Panc1 (cell line): ENCODE measurements at regions not wholly inside any gene's neighbourhood (a gene's known extent, or its start where the extent isn't known, plus 50 kb on each side); places are given as distances from the start of the nearest gene placed in this dataset.

ENCODE experiments used
- ATAC-seq: fragments of 200-7000 bp; cut with Tn5 transposase; 2 replicates; pipeline ENCODE4 v1.9.1; 2020; ENCODE audit warnings: mild to moderate bottlenecking, moderate library complexity
- BruUV-seq: library from RNA; stranded (reverse); fragments of 400-500 nt; replicated peaks from 2 replicates; lab custom pipeline; 2021; lab: Mats Ljungman, UMichigan
- CTCF ChIA-PET: fragments of 300-600 bp; sonication (Branson Sonifier 250); formaldehyde crosslinking; loops from one replicate; lab custom pipeline; 2022; ENCODE audit warnings: antibody characterized with exemption; lab: Charles Lee
- POLR2A ChIA-PET: fragments of 300-600 bp; sonication (Branson Sonifier 250); formaldehyde crosslinking; loops from one replicate; lab custom pipeline; 2022; ENCODE audit warnings: antibody characterized with exemption; lab: Charles Lee
- DNase-seq: peaks from one replicate; pipeline ENCODE4 v3.0.0-alpha.2; 2010; ENCODE audit warnings: low read depth, low spot score
- H3K27ac ChIP-seq: 2 replicates; pipeline ENCODE4 v1.5.1; 2011; ENCODE audit warnings: mild to moderate bottlenecking, low read length, inconsistent platforms
- H3K27me3 ChIP-seq: fragments of 200-500 bp; sonication (Bioruptor generic); 2 replicates; pipeline ENCODE4 v1.6.0; 2014; ENCODE audit warnings: low read length, inconsistent platforms; ENCODE audit not compliant: control insufficient read depth, insufficient read depth
- H3K36me3 ChIP-seq: fragments of 200-500 bp; sonication (Bioruptor generic); 2 replicates; pipeline ENCODE4 v1.5.1; 2014; ENCODE audit warnings: inconsistent platforms, mild to moderate bottlenecking, low read length, moderate library complexity; ENCODE audit not compliant: control insufficient read depth, insufficient read depth
- H3K4me1 ChIP-seq: 2 replicates; pipeline ENCODE4 v1.5.1; 2011; ENCODE audit warnings: inconsistent platforms, mild to moderate bottlenecking, low read length, moderate library complexity; ENCODE audit not compliant: control insufficient read depth, insufficient read depth
- H3K4me3 ChIP-seq, 2 experiments: 2 replicates each; pipeline ENCODE4 v1.5.1; 2011 to 2012; ENCODE audit warnings: low read depth in 2 of 2, low read length in 2 of 2, mild to moderate bottlenecking in 2 of 2, inconsistent platforms in 1 of 2, moderate library complexity in 1 of 2
- H3K9me3 ChIP-seq: fragments of 200-500 bp; sonication (Bioruptor generic); 2 replicates; pipeline ENCODE4 v1.5.1; 2014; ENCODE audit warnings: low read depth, mild to moderate bottlenecking, inconsistent platforms, low read length, moderate library complexity; ENCODE audit not compliant: control insufficient read depth, insufficient read depth
- POLR2AphosphoS5 ChIP-seq: IDR thresholded peaks from 2 replicates; pipeline ENCODE4 v1.6.1; 2012; ENCODE audit warnings: mild to moderate bottlenecking, low read depth, low read length, moderate library complexity
- SIN3A ChIP-seq: IDR thresholded peaks from 2 replicates; pipeline ENCODE4 v1.6.1; 2012; ENCODE audit warnings: low read depth, mild to moderate bottlenecking, low read length, moderate library complexity, borderline replicate concordance; ENCODE audit not compliant: insufficient read depth
- TCF7L2 ChIP-seq: IDR thresholded peaks from 2 replicates; pipeline ENCODE4 v1.6.1; 2011; ENCODE audit warnings: mild to moderate bottlenecking, low read depth, low read length, inconsistent platforms
- in situ Hi-C: cut with HindIII; loops from 2 replicates; pipeline ENCODE4 v1.10.0; 2016; ENCODE audit warnings: low sequenced_read_pairs, low pct_unique_long_range_greater_than_20kb
- intact Hi-C: fragments of 100-400 bp; cut with micrococcal nuclease; formaldehyde crosslinking; loops from one replicate; pipeline ENCODE4 v1.10.0; 2022; ENCODE audit not compliant: unreplicated experiment
- TF ChIP-seq, protein P1 (sequence below), 2 experiments: IDR thresholded peaks; 2 replicates each; pipeline ENCODE4 v1.6.1; 2011 to 2012; ENCODE audit warnings: low read depth in 2 of 2, control low read depth in 1 of 2, low read length in 1 of 2, mild to moderate bottlenecking in 1 of 2, moderate library complexity in 1 of 2; ENCODE audit not compliant: insufficient read depth in 1 of 2
- TF ChIP-seq, protein P2 (sequence below): fragments of 450-650 bp; IDR thresholded peaks from 2 replicates; pipeline ENCODE4 v1.5.1; 2017; ENCODE audit warnings: mild to moderate bottlenecking

- no peaks in the 10 kb centered on the region for H3K27me3 ChIP-seq
- H3K36me3 ChIP-seq = no peaks in the 10 kb centered on the region
- DNase-seq (no peak), ATAC-seq (no peak)
- no peak overlapping the region for H3K27ac ChIP-seq
- ChIA-PET POLR2A (no interaction called here), CTCF (no interaction called here)
- no peaks in the 10 kb centered on the region for H3K9me3 ChIP-seq
- H3K4me1 ChIP-seq = no peaks in the 10 kb centered on the region
- intact Hi-C loops = no loop called here
- in situ Hi-C loops = no loop called here
- no TSS peak for BruUV-seq
- no peak overlapping the region for H3K4me3 ChIP-seq
- TF ChIP-seq, protein P1, sequence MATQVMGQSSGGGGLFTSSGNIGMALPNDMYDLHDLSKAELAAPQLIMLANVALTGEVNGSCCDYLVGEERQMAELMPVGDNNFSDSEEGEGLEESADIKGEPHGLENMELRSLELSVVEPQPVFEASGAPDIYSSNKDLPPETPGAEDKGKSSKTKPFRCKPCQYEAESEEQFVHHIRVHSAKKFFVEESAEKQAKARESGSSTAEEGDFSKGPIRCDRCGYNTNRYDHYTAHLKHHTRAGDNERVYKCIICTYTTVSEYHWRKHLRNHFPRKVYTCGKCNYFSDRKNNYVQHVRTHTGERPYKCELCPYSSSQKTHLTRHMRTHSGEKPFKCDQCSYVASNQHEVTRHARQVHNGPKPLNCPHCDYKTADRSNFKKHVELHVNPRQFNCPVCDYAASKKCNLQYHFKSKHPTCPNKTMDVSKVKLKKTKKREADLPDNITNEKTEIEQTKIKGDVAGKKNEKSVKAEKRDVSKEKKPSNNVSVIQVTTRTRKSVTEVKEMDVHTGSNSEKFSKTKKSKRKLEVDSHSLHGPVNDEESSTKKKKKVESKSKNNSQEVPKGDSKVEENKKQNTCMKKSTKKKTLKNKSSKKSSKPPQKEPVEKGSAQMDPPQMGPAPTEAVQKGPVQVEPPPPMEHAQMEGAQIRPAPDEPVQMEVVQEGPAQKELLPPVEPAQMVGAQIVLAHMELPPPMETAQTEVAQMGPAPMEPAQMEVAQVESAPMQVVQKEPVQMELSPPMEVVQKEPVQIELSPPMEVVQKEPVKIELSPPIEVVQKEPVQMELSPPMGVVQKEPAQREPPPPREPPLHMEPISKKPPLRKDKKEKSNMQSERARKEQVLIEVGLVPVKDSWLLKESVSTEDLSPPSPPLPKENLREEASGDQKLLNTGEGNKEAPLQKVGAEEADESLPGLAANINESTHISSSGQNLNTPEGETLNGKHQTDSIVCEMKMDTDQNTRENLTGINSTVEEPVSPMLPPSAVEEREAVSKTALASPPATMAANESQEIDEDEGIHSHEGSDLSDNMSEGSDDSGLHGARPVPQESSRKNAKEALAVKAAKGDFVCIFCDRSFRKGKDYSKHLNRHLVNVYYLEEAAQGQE (IDR thresholded peaks at IDR 0.05; ENCODE audit: insufficient read depth in 1 of 2, low read depth in 2 of 2, low read length in 1 of 2) = no peak
- TF ChIP-seq POLR2AphosphoS5 (no peak), SIN3A (no peak), TCF7L2 (no peak)
- TF ChIP-seq, protein P2, sequence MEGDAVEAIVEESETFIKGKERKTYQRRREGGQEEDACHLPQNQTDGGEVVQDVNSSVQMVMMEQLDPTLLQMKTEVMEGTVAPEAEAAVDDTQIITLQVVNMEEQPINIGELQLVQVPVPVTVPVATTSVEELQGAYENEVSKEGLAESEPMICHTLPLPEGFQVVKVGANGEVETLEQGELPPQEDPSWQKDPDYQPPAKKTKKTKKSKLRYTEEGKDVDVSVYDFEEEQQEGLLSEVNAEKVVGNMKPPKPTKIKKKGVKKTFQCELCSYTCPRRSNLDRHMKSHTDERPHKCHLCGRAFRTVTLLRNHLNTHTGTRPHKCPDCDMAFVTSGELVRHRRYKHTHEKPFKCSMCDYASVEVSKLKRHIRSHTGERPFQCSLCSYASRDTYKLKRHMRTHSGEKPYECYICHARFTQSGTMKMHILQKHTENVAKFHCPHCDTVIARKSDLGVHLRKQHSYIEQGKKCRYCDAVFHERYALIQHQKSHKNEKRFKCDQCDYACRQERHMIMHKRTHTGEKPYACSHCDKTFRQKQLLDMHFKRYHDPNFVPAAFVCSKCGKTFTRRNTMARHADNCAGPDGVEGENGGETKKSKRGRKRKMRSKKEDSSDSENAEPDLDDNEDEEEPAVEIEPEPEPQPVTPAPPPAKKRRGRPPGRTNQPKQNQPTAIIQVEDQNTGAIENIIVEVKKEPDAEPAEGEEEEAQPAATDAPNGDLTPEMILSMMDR = no peak
These were observed 312.4 kb upstream of the AUTS2 start for GRCh38 chr7:69285854-69286253.

DNA sequence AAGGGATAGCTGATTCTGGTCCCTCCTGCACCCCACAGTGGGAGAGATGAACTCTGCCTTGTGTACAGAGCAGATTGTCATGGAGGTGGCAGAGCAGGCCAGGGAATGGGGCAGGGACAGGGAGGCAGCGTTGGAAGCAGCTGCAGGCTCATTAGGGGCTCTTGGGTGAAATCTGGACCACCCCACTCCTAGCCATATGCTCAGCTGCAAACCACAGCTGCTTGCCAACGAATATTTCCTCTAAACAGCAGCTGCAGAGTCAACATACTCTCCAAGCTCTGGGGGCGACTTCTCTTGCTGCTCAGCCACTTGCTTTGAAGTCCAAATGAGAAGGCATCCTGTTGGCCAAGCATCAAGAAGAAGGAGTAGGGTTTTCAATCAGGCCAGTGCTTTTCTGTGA is 302.3 kb upstream of the AUTS2 start:
- no peak for TF ChIP-seq POLR2AphosphoS5
- TF ChIP-seq, protein P1 (IDR thresholded peaks at IDR 0.05; ENCODE audit: insufficient read depth in 1 of 2, low read depth in 2 of 2, low read length in 1 of 2) = no peak
- TF ChIP-seq, protein P2 = no peak
- no peak for TF ChIP-seq SIN3A
- no peak for TF ChIP-seq TCF7L2
- in situ Hi-C loops = no loop called here
- no peaks in the 10 kb centered on the region for H3K9me3 ChIP-seq
- H3K4me3 ChIP-seq = no peak overlapping the region
- no TSS peak for BruUV-seq
- ATAC-seq = no peak
- H3K4me1 ChIP-seq = no peaks in the 10 kb centered on the region
- H3K36me3 ChIP-seq = no peaks in the 10 kb centered on the region
- intact Hi-C loops = no loop called here
- ChIA-PET CTCF (no interaction called here), POLR2A (no interaction called here)
- no peaks in the 10 kb centered on the region for H3K27me3 ChIP-seq
- DNase-seq = no peak
- H3K27ac ChIP-seq = no peak overlapping the region
